NAMALWA (cell line): ENCODE measurements at regions not wholly inside any gene's neighbourhood (a gene's known extent, or its start where the extent isn't known, plus 50 kb on each side); places are given as distances from the start of the nearest gene placed in this dataset.
A peak's percentile ranks its signal among the peaks of the same experiment; 100 is the strongest.

Source experiments
- DNase-seq: peaks from one replicate; pipeline ENCODE4 v3.0.0-alpha.2; 2015; ENCODE audit warnings: low spot score

DNA sequence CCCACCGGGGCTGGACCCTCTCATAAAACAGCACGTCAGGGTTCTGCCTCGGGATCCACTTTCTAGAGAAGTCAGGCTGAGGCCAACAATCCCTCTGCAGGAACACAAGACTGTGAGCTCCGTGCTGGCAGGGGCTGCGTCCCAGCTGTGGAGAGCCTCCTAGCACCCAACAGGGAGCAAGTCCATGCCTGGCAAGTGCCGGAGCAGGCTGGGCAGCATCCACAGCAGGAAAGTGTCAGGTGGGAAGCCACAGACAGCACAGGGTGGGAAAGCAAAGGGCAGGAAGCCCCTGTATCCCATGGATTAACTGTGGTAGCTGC, 682.3 kb downstream of the TBC1D22A start:
- DNase-seq, result no peak

DNA sequence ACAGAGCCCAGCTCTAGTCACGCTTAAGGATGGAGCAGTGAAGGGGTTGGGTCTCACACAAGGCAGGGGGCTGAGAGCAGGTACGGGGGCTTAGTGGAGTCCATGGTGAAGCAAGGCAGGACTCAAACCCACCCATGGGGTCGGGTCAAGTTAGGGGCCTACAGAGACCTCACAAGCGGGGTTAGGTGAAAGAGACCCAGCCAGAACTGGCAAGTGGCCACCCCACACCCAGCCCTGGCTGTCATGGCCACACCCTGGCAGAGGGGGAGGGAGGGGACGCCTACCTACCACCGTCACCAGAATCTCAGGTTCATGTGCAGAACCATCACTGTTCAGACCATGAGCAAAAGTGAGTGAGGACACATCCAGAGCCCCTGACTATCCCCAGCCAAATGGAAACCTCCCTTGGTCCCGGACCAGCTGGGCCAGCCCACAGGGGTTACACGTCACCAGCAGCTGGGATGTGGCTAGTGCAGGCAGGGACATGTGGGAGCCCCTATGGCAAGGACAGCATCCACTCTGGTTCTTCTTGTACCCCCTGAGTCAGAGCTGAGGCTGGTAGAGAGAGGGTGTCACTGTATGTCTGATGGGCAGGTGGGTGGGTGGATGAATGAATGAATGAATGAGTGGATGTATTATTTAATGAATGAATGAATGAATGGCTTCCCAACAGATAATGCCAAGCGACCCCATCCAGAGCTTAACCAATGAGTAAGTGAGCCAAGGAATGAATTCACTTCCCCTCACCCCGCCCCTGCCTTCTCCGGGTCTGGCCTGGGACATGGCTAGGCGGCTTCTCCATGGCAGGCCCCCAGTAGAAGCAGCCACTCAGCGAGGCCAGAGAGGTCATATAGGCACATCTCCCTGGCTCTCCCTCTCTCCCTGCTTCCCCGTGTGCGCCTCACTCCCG, 681.6 kb downstream of the TBC1D22A start:
- DNase-seq, result no peak

- DNase-seq, result no peak
These were observed 680.4 kb downstream of the TBC1D22A start for GRCh38 chr22:47442821-47443220.

GRCh38 chr22:47439643-47440265, 677.3 kb downstream of the TBC1D22A start:
- DNase-seq, result no peak

- DNase-seq, result no peak
These were observed 675.2 kb downstream of the TBC1D22A start for GRCh38 chr22:47437636-47438035.

GRCh38 chr22:47437110-47437509, 674.7 kb downstream of the TBC1D22A start:
- DNase-seq, result peak; percentile 2

DNA sequence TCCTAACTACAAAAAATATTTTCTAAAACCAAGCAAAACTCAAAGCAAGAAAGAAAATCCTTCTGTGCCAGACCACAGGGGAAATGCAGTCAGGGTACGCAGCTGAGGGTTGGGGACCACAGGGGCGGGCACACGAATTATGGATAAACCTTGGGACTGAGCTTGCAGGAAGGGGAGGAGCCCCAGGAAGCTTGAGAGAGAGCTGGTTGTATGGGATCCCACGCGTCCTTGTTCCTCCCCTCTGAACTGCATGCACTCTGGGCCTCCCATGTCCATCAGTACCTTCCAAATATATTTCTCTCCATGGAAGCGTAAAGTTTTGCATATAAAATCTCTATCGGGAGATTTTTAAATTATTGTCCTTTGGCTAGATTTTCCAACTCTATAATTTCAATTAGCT, 673.4 kb downstream of the TBC1D22A start:
- DNase-seq, result no peak

DNA sequence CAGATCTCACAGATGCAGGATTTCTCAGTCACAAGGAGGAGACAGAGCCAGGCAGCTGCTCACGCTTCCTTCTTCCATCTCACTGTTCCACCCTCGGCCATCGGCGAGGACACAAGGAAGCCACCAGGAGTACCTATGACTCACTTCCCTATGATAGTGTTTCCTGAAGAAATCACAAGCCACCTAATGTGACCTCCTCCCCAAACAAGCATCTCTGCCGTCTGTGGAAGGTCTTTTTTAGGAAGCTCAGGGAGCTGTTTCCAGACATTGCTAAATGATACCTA, 672.7 kb downstream of the TBC1D22A start:
- no peak for DNase-seq

DNA sequence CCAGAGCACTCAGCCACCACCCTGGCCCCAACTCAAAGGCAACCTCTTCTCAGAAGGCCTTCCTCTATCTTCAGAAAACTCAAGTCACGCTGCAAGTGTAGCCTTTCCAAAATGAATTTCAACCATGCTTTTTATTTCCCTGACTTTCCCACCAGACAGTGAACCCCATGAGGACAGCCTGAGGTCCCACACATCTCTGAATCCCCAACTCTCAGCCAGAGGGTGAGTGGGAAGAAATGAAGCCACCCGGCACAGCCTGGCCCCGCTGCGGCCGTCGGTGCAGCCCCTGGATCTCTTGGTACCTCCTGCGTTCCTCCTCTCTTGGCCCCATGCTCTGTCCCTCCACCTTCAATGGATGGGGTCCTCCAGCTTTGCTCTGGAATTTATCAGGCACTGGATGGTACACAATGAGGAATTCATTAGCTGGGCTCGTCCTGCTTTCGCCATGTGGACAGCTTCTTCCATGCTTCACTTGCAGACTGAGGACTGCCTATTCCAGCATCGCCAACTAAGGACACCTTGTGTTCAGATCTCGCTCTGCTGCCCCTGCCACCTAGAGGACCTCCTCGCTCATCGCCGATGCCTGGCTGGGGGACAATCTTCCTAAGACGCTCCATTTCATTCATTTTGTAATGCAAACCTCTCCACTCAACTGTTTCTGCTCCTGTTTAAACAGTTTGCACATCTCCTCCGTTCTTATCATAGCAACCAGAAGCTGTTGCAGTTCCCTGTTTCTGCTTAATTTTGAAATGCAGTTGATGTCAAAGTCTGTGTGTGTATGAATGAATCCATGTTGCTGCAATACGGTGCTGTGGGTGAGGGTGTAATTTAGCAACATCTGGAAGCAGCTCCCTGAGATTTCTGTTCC, 672.1 kb downstream of the TBC1D22A start:
- DNase-seq, result no peak

GRCh38 chr22:47433627-47434026, 671.2 kb downstream of the TBC1D22A start:
- no peak for DNase-seq

GRCh38 chr22:47432683-47433082, 670.2 kb downstream of the TBC1D22A start:
- DNase-seq, result no peak

DNA sequence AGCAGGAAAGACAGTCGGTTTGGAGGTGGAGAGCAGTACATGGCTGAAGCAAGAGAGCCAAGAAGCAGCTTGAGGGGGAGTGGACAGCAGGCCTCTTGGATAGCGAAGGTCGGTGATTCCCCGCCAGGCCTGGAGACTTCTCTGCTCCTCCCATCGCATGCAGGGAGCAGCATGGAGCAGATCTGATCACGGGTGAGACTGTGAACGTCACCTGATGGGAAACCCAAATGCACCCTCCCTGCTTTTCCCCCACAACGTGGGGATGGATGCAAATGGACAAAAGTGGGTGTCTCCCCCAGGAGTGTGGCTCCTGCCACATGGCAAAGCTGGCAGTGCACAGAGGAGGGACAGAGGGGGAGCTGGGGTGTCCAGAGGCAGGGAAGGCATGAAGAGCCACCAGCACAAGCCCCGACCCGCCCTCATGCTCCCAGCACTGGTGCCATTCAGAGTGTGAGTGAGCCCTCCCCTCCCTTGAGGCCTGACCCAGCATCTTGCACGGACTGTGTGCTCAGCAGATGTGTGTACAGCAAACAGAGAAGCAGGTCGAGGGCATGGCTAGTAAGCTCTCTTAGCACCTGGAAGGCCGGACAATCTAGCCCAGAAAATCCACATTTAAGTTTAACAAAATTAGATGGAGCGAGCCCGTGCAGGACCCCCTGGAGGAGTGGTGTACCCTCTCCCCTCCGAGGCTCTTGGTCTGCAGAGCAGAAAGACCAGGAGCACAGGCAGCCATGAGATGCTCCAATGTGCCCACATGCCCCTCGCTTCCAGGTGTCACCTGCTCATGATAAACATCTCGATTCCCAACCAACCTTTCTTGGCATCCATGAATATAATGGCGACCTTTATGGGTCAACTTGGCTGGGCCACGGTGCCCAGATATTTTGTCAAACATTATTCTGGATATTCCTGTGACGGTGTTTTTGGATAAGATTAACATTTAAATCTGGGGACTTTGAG, 661.7 kb downstream of the TBC1D22A start:
- no peak for DNase-seq

GRCh38 chr22:47423266-47423665, 660.8 kb downstream of the TBC1D22A start:
- no peak for DNase-seq

GRCh38 chr22:47422736-47423135, 660.3 kb downstream of the TBC1D22A start:
- DNase-seq, result no peak

GRCh38 chr22:47421846-47422245, 659.4 kb downstream of the TBC1D22A start:
- DNase-seq, result no peak

DNA sequence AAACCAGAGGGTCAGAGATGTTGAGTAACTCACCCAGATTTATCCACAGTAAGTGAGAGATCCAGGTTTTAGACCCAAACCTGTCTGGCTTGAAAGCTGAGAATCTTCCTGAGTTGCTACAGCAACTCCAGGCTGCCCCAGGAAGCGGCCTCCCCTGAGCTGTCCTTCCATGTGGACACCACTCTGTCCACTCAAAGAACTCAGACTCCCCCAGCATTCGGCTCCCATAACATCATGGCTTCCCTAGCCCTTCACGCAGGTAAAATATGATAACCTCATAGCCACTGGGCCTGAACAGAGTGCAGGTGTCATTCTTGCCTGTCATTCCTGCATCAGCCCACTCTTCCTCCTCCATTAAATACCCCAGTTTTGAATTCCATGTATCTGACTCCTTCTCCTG, 657.8 kb downstream of the TBC1D22A start:
- no peak for DNase-seq

- DNase-seq, result no peak
These were observed 656.8 kb downstream of the TBC1D22A start for GRCh38 chr22:47419239-47419638.

GRCh38 chr22:47417699-47418098, 655.2 kb downstream of the TBC1D22A start:
- no peak for DNase-seq

- DNase-seq, result no peak
These were observed 648.6 kb downstream of the TBC1D22A start for GRCh38 chr22:47411006-47411405.

DNA sequence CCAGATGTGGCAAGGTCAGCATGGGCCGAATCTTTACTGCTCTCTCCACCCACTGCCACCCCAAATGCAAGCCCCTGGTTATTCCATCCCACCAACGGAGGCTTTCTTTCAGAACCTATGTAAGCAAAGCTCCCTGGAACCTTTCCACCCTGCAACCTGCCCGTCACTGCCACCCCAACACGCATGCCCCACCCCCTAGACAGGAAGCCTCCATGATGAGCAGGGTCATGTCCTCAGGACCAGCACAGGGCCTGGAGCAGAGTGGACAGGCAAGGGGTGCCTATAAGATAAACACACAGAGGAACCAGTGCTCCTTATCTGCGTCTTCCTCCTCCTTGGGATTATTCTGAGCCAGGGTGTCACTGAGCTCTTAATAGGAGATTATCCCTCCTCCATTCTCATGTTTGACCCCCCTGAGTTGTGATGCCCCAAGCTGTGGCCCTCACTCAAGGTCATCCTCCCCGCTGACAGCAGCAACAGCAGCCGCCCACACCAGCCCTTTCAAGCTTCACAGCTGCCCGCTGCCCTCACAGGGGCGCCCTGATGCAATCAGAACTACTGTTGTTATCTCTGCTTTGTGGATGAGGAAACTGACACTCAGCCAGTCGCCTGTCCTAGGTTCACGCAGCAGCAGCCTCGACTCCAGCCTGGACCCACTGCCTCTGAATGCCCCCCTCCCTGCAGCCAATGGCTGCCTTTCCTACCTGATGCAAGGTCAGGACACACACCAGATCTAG, 647.3 kb downstream of the TBC1D22A start:
- DNase-seq, result no peak

DNA sequence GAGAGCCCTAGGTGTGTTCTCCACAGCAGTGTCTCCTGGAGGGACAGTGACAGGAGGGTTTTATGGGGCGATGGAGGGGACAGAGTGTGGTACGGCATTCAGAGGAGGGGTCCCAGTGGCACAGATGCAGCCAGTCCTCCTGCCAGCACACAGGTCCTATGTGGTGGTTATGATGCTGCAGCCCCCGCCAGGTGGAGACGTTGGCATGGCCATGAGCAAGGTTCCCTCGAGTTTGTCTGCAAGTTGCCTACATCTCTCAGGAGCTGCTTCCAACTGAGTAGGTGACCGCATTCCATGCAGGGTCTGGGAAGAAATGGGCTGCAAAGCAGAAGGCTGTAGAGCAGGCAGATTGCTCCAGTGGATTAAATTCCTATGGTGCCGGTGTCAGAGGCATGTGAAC, 646.0 kb downstream of the TBC1D22A start:
- peak; percentile 4 for DNase-seq
